ENCODE measurements at regions not wholly inside any gene's neighbourhood (a gene's known extent, or its start where the extent isn't known, plus 50 kb on each side); places are given as distances from the start of the nearest gene placed in this dataset.

DNA sequence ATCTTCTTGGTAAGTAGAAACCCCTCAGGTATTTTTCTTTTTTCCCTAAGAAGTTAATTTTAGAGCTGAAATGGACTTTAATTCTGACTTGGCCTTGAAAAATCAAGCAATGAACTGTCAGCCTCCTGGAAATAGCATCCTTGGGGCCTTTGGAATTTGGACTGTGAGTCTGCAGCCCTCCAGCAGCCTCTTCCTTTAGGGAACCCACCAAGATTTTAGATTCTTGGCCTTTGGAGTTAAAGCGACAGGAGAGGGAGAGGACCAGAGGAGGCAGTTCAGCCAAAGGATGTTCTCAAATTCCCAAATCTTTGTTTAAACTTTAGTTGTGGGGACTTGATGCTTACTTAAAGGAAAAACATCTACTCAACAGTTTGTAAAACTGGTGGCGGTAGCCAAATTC lies 288.6 kb downstream of the AACS start:
- TF ChIP-seq, protein P1, sequence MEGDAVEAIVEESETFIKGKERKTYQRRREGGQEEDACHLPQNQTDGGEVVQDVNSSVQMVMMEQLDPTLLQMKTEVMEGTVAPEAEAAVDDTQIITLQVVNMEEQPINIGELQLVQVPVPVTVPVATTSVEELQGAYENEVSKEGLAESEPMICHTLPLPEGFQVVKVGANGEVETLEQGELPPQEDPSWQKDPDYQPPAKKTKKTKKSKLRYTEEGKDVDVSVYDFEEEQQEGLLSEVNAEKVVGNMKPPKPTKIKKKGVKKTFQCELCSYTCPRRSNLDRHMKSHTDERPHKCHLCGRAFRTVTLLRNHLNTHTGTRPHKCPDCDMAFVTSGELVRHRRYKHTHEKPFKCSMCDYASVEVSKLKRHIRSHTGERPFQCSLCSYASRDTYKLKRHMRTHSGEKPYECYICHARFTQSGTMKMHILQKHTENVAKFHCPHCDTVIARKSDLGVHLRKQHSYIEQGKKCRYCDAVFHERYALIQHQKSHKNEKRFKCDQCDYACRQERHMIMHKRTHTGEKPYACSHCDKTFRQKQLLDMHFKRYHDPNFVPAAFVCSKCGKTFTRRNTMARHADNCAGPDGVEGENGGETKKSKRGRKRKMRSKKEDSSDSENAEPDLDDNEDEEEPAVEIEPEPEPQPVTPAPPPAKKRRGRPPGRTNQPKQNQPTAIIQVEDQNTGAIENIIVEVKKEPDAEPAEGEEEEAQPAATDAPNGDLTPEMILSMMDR (conservative IDR thresholded peaks at IDR 0.05; ENCODE audit: low read length) = no peak
- TF ChIP-seq EZH2phosphoT487 (IDR thresholded peaks at IDR 0.05; ENCODE audit: borderline replicate concordance, low read depth, low read length) = no peak
